GM10266 (cell line): ENCODE measurements at regions not wholly inside any gene's neighbourhood (a gene's known extent, or its start where the extent isn't known, plus 50 kb on each side); places are given as distances from the start of the nearest gene placed in this dataset.

Source experiments
- DNase-seq: peaks from one replicate; pipeline ENCODE4 v3.0.0; 2012; ENCODE audit errors: extremely low spot score
- CTCF ChIP-seq: IDR thresholded peaks from 2 replicates; pipeline ENCODE4 v1.5.1; 2012; ENCODE audit warnings: mild to moderate bottlenecking, low read depth; ENCODE audit not compliant: control insufficient read depth, insufficient read depth; ENCODE audit errors: missing control alignments

- DNase-seq, result no peak
- TF ChIP-seq CTCF, result no peak
Observed at GRCh38 chr14:53571641-53572328, 384.8 kb downstream of the BMP4 start.

GRCh38 chr14:53570411-53571387 is 385.9 kb downstream of the BMP4 start:
- peak; percentile 66 for DNase-seq
- TF ChIP-seq CTCF, result no peak

GRCh38 chr14:53569446-53569845 is 387.2 kb downstream of the BMP4 start:
- no peak for TF ChIP-seq CTCF
- no peak for DNase-seq

GRCh38 chr14:53567236-53567780 is 389.3 kb downstream of the BMP4 start:
- no peak for TF ChIP-seq CTCF
- DNase-seq, result no peak

- no peak for TF ChIP-seq CTCF
- no peak for DNase-seq
Observed at GRCh38 chr14:53564870-53565269, 391.8 kb downstream of the BMP4 start.

GRCh38 chr14:53563628-53564027 is 393.0 kb downstream of the BMP4 start:
- no peak for DNase-seq
- no peak for TF ChIP-seq CTCF
